Adrenal gland (tissue), 9 donors: ENCODE measurements at regions not wholly inside any gene's neighbourhood (a gene's known extent, or its start where the extent isn't known, plus 50 kb on each side); places are given as distances from the start of the nearest gene placed in this dataset.

Experiments used
- DNase-seq, 7 donors: peaks; one replicate each; pipeline ENCODE4 v3.0.0-alpha.2; 2019 to 2020
- H3K27ac ChIP-seq, 5 donors: fragments of 200-600 bp; sonication (generic) in 4 of 5; 1 replicate in 3 of 5; 2 replicates in 2 of 5; pipeline versions ENCODE4 v1.5.1 to v1.8.0; 2016 to 2020; ENCODE audit warnings: mild to moderate bottlenecking in 1 of 5
- H3K27me3 ChIP-seq: fragments of 200-600 bp; 2 replicates; pipeline ENCODE4 v1.8.0; 2021
- H3K36me3 ChIP-seq, 2 donors: fragments of 200-600 bp; replicated peaks in 1 of 2; 1 replicate in 1 of 2; 2 replicates in 1 of 2; pipeline versions ENCODE4 v1.5.1 to v1.8.0; 2018 to 2022
- H3K4me1 ChIP-seq, 2 donors: fragments of 200-600 bp; replicated peaks in 1 of 2; 1 replicate in 1 of 2; 2 replicates in 1 of 2; pipeline versions ENCODE4 v1.5.1 to v1.8.0; 2018 to 2021
- H3K4me3 ChIP-seq, 4 donors: fragments of 200-600 bp; sonication (generic) in 3 of 4; one replicate each; pipeline ENCODE4 v1.5.1; 2016 to 2018
- H3K9me3 ChIP-seq, 3 donors: fragments of 200-600 bp; sonication (generic) in 1 of 3; replicated peaks in 1 of 3; 1 replicate in 2 of 3; 2 replicates in 1 of 3; pipeline versions ENCODE4 v1.5.1 to v1.8.0; 2016 to 2021
- POLR2A ChIP-seq, 2 donors: fragments of 450-650 bp; IDR thresholded peaks; one replicate each; pipeline ENCODE4 v1.6.1; 2017; ENCODE audit warnings: antibody characterized with exemption in 2 of 2, mild to moderate bottlenecking in 2 of 2, moderate library complexity in 1 of 2
- WGBS, 4 donors: extraction: QIAGEN DNeasy Blood & Tissue Kit in 2 of 4; methylation state at CpG; one replicate each; pipeline versions ENCODE4 v1.1.5 to v1.1.7; 2013 to 2017; 5-methylcytosine and 5-hydroxymethylcytosine counted together
- intact Hi-C, 2 donors: fragments of 100-400 bp; cut with DNase I; formaldehyde crosslinking; loops; one replicate each; pipeline versions ENCODE4 v1.14.1 to v1.15.0; 2022 to 2023
- TF ChIP-seq, protein P1 (sequence below), 6 experiments: fragments of 450-650 bp in 4 of 6; fragments of 200-600 bp in 2 of 6; sonication (generic) in 1 of 6; IDR thresholded peaks; 1 replicate in 5 of 6; 2 replicates in 1 of 6; pipeline versions ENCODE4 v1.5.1 to v1.8.0; 2016 to 2021; ENCODE audit warnings: antibody characterized with exemption in 6 of 6, mild to moderate bottlenecking in 2 of 6, moderate library complexity in 1 of 6
- donor health status: healthy with polysubstance abuse.
- donor health status: Bipolar disorder and iron deficiency.
- donor health status: DM: yes; HTN: yes; CAD: no.
- donor health status: DM: no; HTN: no; CAD: no.
- donor health status: DM: no; HTN: no; CAD: no.

DNA sequence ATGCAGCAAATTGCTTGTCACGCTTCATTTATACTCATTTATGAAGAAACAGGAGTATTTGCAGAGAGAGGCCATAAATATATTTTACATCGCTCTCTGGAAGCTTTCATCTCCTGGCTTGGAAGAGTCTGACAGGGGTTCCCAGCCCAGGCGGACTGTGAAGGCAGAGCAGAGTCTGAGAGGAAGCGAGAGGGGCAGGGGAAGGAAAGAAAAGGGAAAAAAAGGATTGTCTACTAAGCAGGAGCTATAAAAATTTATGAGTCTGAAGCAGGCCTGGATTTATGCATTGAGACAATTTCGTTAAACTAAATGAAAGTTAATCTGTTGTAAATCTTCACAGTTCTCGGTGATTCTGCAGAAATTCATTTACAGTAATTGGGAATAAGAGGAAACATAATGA lies 143.9 kb upstream of the GYPC start:
- intact Hi-C loops: no loop called here
- no peak for DNase-seq
- Histone ChIP-seq H3K36me3 (no peaks in the 10 kb centered on the region), H3K27me3 (no peaks in the 10 kb centered on the region), H3K4me3 (no peak overlapping the region), H3K9me3 (no peaks in the 10 kb centered on the region), H3K27ac (no peak overlapping the region), H3K4me1 (no peaks in the 10 kb centered on the region)
- 74 to 85% (median 84%) methylated on average over 6 of the region's 6 CpGs for WGBS, 4 donors
- TF ChIP-seq, protein P1, sequence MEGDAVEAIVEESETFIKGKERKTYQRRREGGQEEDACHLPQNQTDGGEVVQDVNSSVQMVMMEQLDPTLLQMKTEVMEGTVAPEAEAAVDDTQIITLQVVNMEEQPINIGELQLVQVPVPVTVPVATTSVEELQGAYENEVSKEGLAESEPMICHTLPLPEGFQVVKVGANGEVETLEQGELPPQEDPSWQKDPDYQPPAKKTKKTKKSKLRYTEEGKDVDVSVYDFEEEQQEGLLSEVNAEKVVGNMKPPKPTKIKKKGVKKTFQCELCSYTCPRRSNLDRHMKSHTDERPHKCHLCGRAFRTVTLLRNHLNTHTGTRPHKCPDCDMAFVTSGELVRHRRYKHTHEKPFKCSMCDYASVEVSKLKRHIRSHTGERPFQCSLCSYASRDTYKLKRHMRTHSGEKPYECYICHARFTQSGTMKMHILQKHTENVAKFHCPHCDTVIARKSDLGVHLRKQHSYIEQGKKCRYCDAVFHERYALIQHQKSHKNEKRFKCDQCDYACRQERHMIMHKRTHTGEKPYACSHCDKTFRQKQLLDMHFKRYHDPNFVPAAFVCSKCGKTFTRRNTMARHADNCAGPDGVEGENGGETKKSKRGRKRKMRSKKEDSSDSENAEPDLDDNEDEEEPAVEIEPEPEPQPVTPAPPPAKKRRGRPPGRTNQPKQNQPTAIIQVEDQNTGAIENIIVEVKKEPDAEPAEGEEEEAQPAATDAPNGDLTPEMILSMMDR (IDR thresholded peaks at IDR 0.05): no peak
- TF ChIP-seq POLR2A (IDR thresholded peaks at IDR 0.05): no peak

DNA sequence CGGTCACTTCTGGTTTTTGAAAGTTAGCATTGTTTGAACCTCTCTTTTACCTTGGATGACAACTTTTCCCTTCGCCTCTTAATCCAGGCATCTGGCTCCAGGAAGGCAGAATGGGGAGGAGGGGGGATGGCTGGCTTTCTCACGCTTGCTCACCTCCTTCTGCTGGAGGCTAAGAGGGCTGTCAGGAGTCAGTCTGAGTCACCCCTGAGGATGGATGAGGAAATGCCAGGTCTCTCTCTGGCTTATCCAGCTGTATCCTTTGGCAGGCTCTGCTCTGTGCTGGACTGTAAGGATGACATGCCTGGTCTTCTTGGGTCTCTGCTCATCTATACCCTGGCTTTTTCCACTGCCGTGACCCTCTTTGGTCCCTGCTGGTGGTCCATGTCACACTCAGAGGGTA lies 142.9 kb upstream of the GYPC start:
- DNase-seq: no peak
- Histone ChIP-seq H3K36me3 (no peaks in the 10 kb centered on the region), H3K4me3 (no peak overlapping the region), H3K27me3 (no peaks in the 10 kb centered on the region), H3K4me1 (no peaks in the 10 kb centered on the region), H3K9me3 (no peaks in the 10 kb centered on the region), H3K27ac (no peak overlapping the region)
- TF ChIP-seq, protein P1 (IDR thresholded peaks at IDR 0.05): no peak
- TF ChIP-seq POLR2A (IDR thresholded peaks at IDR 0.05): no peak
- 69 to 86% (median 75%) methylated on average over 3 to 4 of the region's 4 CpGs for WGBS, 4 donors
- intact Hi-C loops: no loop called here

DNA sequence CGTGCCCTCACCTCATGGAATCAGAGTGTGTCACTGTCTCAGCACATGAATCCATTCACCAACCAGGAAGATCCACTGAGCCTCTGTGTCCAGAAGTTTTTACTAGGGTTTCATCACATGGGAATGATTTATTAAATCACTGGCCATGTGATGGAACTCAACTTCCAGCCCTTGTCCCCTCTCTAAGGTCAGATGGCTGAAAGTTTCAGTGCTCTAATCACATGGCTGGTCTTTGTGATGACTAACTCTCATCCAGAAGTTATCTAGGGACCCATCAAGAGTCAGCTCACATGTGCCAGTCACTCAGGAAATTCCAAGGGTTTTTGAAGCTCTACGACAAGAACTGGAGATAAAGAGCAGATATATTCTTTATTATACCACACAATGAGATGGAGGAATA lies 140.5 kb upstream of the GYPC start:
- no peaks in the 10 kb centered on the region for H3K9me3 ChIP-seq
- no peak overlapping the region for H3K27ac ChIP-seq
- TF ChIP-seq, protein P1 (IDR thresholded peaks at IDR 0.05): no peak
- TF ChIP-seq POLR2A (IDR thresholded peaks at IDR 0.05): no peak
- H3K36me3 ChIP-seq: no peaks in the 10 kb centered on the region
- WGBS, 4 donors: 68 to 89% (median 80%) methylated on average over 2 of the region's 2 CpGs
- H3K4me3 ChIP-seq: no peak overlapping the region
- intact Hi-C loops: no loop called here
- no peaks in the 10 kb centered on the region for H3K4me1 ChIP-seq
- no peaks in the 10 kb centered on the region for H3K27me3 ChIP-seq
- no peak for DNase-seq

- no peak for DNase-seq
- H3K27ac ChIP-seq: no peak overlapping the region
- H3K27me3 ChIP-seq: no peaks in the 10 kb centered on the region
- H3K36me3 ChIP-seq: no peaks in the 10 kb centered on the region
- WGBS, 4 donors: 51 to 78% (median 60%) methylated on average over 1 to 2 of the region's 2 CpGs
- H3K4me3 ChIP-seq: no peak overlapping the region
- H3K9me3 ChIP-seq: no peaks in the 10 kb centered on the region
- H3K4me1 ChIP-seq: no peaks in the 10 kb centered on the region
- TF ChIP-seq POLR2A (IDR thresholded peaks at IDR 0.05): no peak
- TF ChIP-seq, protein P1 (IDR thresholded peaks at IDR 0.05): no peak
- intact Hi-C loops: no loop called here
These were observed 137.8 kb upstream of the GYPC start for GRCh38 chr2:126518196-126518595.
